RKO (cell line): ENCODE measurements at regions not wholly inside any gene's neighbourhood (a gene's known extent, or its start where the extent isn't known, plus 50 kb on each side); places are given as distances from the start of the nearest gene placed in this dataset.

ENCODE experiments used
- DNase-seq: peaks from one replicate; pipeline ENCODE4 v3.0.0-alpha.2; 2016; ENCODE audit warnings: low spot score

- no peak for DNase-seq
Observed at GRCh38 chr3:54071601-54072000, 50.8 kb upstream of the CACNA2D3 start.

- no peak for DNase-seq
Observed at GRCh38 chr3:54069961-54070360, 52.4 kb upstream of the CACNA2D3 start.

DNA sequence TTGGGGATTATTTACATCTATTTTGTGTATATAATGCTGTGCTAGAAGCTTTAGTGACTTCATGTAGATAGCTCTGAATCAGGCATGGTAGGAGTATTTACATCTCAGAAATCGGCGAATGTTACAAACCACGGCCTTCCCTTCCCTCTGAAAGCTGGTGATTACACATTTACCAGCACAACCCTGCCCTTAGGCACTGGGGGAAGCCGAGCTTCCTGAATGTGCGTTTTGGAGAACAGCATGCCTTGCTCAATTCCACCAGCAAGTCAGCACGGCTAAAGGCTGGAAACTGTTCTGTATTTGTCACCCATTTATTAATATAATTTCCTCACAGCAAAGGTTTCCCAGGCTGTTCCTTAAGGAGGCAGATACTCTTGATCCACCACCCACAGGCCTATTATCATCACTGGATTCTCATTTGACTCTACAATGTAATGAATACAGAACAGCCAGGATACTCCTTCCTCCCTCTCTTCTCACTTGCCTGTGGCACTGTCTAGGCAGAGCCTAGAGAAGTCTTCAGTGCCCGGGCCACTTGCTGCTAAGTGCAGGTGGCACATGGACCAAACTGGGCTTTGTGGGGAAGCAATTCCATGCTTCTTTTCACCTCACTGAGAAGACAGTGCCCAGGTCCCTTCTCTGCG is 55.2 kb upstream of the CACNA2D3 start:
- DNase-seq = no peak

- DNase-seq = no peak
Observed at GRCh38 chr3:54066253-54066652, 56.1 kb upstream of the CACNA2D3 start.

GRCh38 chr3:54065586-54065985 is 56.8 kb upstream of the CACNA2D3 start:
- no peak for DNase-seq

DNA sequence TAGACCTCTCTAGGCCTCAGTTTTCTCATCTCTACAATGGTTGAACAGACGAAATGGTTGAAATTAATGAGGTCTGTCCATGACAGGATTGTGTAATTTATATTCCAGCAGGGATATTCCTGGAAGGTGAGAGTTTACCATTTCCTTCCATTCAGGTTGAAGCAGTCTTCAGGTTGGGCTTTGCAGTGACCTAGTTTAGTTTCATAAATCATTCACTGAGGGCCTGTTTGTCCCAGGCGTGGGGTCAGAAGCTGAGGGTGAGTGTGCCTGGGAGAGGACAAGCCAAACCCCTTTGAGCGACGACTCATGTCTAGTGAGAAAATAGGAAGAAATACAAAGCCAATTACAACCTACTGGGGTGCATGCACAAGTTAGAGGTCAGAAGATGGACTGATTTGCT is 57.2 kb upstream of the CACNA2D3 start:
- DNase-seq = no peak

DNA sequence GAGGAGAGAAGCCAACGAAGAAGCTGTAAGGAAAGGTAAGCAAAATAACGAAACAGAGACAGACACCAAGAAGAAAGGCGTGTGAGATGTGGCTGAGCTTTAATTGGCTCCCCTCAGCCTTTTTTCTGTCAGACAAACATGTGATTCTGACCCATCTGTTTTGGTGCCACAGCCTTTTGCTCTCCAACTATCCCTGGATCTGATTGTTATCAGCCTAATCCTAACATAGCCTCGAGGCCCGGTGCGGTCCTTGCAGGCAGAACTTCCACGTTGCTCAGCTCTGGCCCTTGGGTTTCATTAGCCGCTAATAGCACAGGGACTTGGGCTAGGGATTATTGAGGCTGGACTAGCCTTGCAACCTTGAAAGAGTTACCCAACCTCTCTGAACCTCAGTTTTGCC is 57.9 kb upstream of the CACNA2D3 start:
- DNase-seq = no peak

- no peak for DNase-seq
Observed at GRCh38 chr3:54062546-54062945, 59.8 kb upstream of the CACNA2D3 start.

- no peak for DNase-seq
Observed at GRCh38 chr3:54056521-54056920, 65.8 kb upstream of the CACNA2D3 start.

DNA sequence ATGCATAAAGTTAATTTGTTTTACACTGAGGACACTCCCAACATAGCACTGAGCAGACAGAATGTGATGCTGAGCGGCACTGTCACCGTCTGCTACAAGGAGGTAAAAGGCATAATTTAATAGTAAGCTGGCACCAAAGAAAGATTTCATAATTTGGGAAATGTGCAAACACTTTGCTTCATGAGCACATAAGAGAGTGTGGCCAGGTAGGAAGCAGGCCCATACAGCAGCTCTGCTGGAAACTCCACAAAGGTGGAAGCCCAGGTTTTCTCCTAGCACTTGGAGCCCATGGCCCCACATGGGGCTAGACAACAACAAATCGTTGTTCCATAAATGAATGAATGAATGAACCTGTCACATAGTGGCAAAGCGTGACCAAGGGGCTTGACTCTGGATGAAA is 68.5 kb upstream of the CACNA2D3 start:
- no peak for DNase-seq

- no peak for DNase-seq
Observed at GRCh38 chr3:54053211-54053610, 69.1 kb upstream of the CACNA2D3 start.

DNA sequence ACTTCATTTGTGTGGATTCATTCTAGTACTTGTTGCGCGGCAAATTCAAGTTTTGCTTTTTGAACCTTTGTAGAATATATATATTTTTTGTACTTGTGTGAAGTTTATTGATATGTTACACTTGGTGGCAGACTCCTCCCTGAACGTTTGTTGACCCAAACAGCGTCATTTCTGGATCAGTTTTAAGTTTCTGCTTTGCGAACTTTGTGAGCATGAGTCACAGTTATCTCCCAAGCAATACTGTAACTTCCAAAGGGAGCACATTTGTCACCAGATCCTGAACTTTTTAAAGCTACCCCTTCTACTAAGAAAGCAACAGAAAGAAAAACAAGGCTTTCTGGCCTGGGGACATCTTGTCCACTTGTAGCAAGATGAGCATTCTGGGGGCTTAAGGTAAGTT is 74.8 kb upstream of the CACNA2D3 start:
- no peak for DNase-seq

- no peak for DNase-seq
Observed at GRCh38 chr3:54046641-54047214, 75.6 kb upstream of the CACNA2D3 start.

DNA sequence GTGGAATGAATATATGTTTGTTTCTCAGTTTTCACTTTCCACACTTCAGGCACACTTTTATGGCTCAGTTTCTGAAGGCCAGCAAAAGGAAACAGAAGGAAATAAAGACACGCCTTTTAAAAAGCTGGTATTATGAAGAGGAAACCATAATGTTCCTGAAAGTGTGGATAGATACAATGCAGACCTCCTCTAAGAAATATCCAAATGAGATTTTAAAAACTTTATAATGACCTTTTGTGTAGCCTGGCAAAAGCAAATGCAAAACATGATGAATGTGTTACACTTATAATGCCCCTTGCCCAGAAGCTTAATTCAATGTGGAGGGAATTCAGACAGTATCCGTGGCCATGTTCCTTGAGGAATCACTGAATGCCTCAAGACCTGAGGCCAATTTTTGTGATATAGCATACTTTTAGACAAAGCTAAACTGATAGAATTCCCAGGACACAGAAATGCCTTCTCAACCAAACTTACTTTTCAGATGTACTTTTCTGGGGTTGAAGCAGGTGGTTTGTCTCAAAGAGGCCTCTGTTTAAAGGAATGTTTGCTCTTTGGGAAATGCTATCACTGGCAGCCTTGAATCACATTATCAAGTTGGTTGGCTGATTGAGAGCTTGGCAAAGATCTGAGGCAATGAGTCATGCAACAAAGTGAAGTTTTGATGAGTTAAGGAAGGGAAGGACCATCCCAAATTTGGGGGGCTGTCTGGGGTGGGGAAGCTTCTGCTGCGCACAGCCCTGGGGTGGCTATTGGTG is 77.1 kb upstream of the CACNA2D3 start:
- no peak for DNase-seq

DNA sequence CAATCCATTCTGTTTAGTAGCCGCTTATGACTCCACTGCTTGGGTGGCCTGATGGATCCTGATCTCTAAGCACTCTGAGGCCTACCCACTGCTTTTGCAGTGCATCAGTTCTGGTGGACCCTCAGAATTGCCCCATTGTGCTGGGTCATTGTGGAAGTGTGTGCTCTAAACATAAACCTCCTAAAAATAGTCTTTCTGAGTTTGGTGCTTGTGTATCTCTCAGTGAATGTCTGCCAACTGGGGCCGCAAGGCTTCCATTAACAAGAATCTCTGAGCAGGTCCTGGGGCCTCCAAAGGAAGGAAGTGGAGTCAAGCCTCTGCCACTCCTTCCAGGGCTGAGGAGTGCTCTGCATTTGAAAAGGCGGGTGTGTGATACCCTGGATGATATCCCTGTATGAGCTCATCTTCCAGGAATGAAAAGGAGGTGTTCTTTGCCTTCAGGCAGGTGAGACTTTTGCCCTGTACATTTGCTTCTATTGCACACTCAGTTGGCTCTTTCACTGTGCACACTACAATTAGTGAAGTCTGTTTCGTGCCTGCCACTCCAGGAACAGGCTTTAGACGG is 80.0 kb upstream of the CACNA2D3 start:
- DNase-seq = no peak

DNA sequence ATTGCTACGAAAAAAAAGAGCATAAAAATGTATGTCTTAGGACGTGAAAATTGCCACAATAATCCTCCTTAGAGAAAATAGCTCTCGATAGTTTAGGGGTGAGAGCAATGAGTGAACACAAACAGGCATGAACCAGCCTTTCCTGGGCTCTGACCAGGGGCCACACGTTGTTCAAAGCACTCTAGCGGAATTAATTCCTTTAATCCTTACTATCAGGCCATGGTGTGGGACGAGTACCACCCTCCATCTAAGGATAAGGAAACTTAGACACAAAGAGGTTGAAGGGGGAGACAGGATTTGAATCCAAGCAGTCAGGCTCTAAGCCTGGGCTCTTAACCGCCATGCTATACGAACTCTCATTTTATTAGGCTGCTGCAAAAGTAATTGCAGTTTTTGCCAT is 81.9 kb upstream of the CACNA2D3 start:
- no peak for DNase-seq

DNA sequence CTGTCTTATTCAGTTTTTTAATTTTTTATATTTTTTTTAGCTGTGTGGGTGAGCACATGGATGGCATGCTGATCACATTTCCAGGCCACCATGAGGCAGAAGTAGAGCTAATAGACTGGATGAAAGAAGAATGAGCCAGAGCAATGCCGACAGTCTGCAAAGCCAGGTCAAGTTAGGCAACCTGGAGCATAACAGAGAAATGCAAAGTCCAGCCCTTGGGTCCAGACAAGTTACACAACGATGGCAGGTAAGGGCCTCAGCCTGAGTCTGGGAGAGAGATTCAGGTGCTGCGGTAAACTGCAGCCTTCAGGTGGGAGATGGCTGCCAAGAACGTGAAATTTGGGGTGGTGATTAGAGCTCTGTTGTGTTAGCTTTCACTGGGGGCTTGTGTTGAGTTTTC is 84.0 kb upstream of the CACNA2D3 start:
- DNase-seq = no peak

GRCh38 chr3:54036543-54036942 is 85.8 kb upstream of the CACNA2D3 start:
- DNase-seq = no peak

- no peak for DNase-seq
Observed at GRCh38 chr3:54034971-54035370, 87.4 kb upstream of the CACNA2D3 start.

DNA sequence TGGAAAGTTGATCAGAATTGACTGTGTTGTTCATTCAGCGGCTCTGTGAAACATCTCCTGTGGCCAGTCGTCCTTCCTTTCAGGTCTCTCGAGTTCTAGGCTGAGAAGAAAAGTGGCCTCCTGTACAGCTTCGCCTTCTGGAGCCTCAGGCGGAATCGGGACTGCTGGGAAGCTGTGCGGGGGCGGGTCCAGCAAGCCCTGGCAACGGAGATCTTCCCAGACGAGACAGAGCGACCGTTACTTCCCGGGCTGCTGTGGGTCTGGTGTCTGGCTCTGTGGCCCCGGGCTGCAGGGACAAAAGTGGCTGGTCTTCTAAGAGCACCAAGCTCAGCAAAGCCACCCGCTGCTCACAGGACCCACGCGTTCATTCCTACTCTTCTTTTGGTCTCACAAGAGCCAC is 88.6 kb upstream of the CACNA2D3 start:
- no peak for DNase-seq

- DNase-seq = no peak
Observed at GRCh38 chr3:54032598-54032997, 89.8 kb upstream of the CACNA2D3 start.

DNA sequence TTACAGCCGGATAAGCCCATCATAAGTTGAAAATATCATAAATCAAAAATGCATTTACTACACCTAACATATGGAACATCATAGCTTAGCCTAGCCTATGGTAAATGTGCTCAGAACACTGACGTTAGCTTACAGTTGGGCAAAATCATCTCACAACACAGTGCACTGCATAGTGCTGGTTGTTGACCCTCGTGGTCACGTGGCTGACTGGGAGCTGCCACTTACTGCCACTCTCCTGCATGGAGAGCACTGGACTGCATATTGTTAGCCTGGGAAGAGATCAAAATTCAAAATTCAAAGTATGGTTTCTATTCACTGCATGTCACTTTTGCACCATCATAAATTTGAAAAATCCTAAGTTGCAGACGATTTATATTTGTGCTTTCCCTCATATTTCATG is 94.0 kb upstream of the CACNA2D3 start:
- DNase-seq = no peak

DNA sequence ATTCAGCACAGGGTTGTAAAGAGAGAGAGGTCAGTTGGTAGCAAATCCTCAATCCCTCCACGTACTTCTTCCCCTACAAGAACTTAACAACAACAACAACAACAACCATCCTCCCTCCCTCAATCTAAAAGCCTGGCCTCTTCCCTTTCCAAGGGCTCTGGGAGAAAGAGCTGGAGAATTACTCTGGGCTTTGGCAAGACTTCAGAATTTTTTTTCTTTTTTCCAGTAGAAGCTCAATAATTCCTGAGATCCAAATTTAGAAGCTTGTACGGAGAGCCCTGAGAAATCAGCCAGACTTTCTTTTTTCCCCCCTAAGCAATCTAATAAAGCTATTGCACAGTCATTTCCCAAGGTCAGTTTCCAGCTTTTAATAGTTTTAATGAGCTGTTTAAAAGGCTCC is 95.8 kb upstream of the CACNA2D3 start:
- no peak for DNase-seq
